ENCODE measurements at regions not wholly inside any gene's neighbourhood (a gene's known extent, or its start where the extent isn't known, plus 50 kb on each side); places are given as distances from the start of the nearest gene placed in this dataset.
A peak's percentile ranks its signal among the peaks of the same experiment; 100 is the strongest.

GRCh38 chr12:13870255-13870654, 111.1 kb downstream of the GRIN2B start:
- Mint-ChIP-seq H3K9me3 (no peaks in the 10 kb centered on the region), H3K4me3 (no peak overlapping the region), H3K36me3 (no peaks in the 10 kb centered on the region), H3K4me1 (no peaks in the 10 kb centered on the region), H3K27ac (no peak overlapping the region)
- DNase-seq (ENCODE audit: low spot score in 2 of 2) (no peak), ATAC-seq (no peak)

GRCh38 chr12:13864081-13864673, 117.2 kb downstream of the GRIN2B start:
- H3K36me3 Mint-ChIP-seq, result no peaks in the 10 kb centered on the region
- ATAC-seq (peak; percentile 54), DNase-seq (ENCODE audit: low spot score in 2 of 2) (peak; percentile 9 to 59)
- no peak overlapping the region for H3K4me3 Mint-ChIP-seq
- H3K27ac Mint-ChIP-seq, result no peak overlapping the region
- no peaks in the 10 kb centered on the region for H3K9me3 Mint-ChIP-seq
- H3K4me1 Mint-ChIP-seq, result no peaks in the 10 kb centered on the region

GRCh38 chr12:13857750-13858149, 123.7 kb downstream of the GRIN2B start:
- ATAC-seq, result no peak
- Mint-ChIP-seq H3K27ac (no peak overlapping the region), H3K4me3 (no peak overlapping the region), H3K4me1 (no peaks in the 10 kb centered on the region), H3K36me3 (no peaks in the 10 kb centered on the region), H3K9me3 (no peaks in the 10 kb centered on the region)
- no peak for DNase-seq (ENCODE audit: low spot score in 2 of 2)

GRCh38 chr12:13853471-13853870, 127.9 kb downstream of the GRIN2B start:
- DNase-seq (ENCODE audit: low spot score in 2 of 2), result no peak

GRCh38 chr12:13851828-13852227, 129.6 kb downstream of the GRIN2B start:
- Mint-ChIP-seq H3K36me3 (no peaks in the 10 kb centered on the region), H3K4me3 (no peak overlapping the region), H3K27ac (no peak overlapping the region), H3K9me3 (peaks cover 2% of the 10 kb centered on the region), H3K4me1 (no peaks in the 10 kb centered on the region)
- DNase-seq (ENCODE audit: low spot score in 2 of 2), result no peak
- no peak for ATAC-seq

More at GRCh38 chr12:13853471-13853870, 127.9 kb downstream of the GRIN2B start:
- no peaks in the 10 kb centered on the region for H3K36me3 Mint-ChIP-seq
- no peaks in the 10 kb centered on the region for H3K4me1 Mint-ChIP-seq
- no peak overlapping the region for H3K27ac Mint-ChIP-seq
- peaks cover 2% of the 10 kb centered on the region for H3K9me3 Mint-ChIP-seq
- no peak for ATAC-seq
- H3K4me3 Mint-ChIP-seq, result no peak overlapping the region

- H3K4me3 Mint-ChIP-seq, result no peak overlapping the region
- peaks cover 2% of the 10 kb centered on the region for H3K9me3 Mint-ChIP-seq
- DNase-seq (ENCODE audit: low spot score in 2 of 2) (no peak), ATAC-seq (peak; percentile 27)
- H3K27ac Mint-ChIP-seq, result no peak overlapping the region
- no peaks in the 10 kb centered on the region for H3K4me1 Mint-ChIP-seq
- H3K36me3 Mint-ChIP-seq, result no peaks in the 10 kb centered on the region
Measured at GRCh38 chr12:13849456-13849855, 131.9 kb downstream of the GRIN2B start.

- Mint-ChIP-seq H3K4me1 (no peaks in the 10 kb centered on the region), H3K4me3 (no peak overlapping the region), H3K9me3 (no peaks in the 10 kb centered on the region), H3K36me3 (no peaks in the 10 kb centered on the region), H3K27ac (no peak overlapping the region)
- ATAC-seq (no peak), DNase-seq (ENCODE audit: low spot score in 2 of 2) (no peak)
Measured at GRCh38 chr12:13843841-13844240, 137.6 kb downstream of the GRIN2B start.

GRCh38 chr12:13841358-13841757, 140.0 kb downstream of the GRIN2B start:
- no peaks in the 10 kb centered on the region for H3K4me1 Mint-ChIP-seq
- no peak for DNase-seq (ENCODE audit: low spot score in 2 of 2)
- H3K36me3 Mint-ChIP-seq, result no peaks in the 10 kb centered on the region
- no peak for ATAC-seq
- H3K4me3 Mint-ChIP-seq, result no peak overlapping the region
- no peaks in the 10 kb centered on the region for H3K9me3 Mint-ChIP-seq
- H3K27ac Mint-ChIP-seq, result no peak overlapping the region

- Mint-ChIP-seq H3K36me3 (no peaks in the 10 kb centered on the region), H3K9me3 (no peaks in the 10 kb centered on the region), H3K4me1 (no peaks in the 10 kb centered on the region), H3K27ac (no peak overlapping the region), H3K4me3 (no peak overlapping the region)
- DNase-seq (ENCODE audit: low spot score in 2 of 2) (no peak), ATAC-seq (no peak)
Measured at GRCh38 chr12:13839365-13840336, 141.8 kb downstream of the GRIN2B start.

- no peak for ATAC-seq
- Mint-ChIP-seq H3K9me3 (no peaks in the 10 kb centered on the region), H3K4me3 (no peak overlapping the region), H3K27ac (no peak overlapping the region), H3K4me1 (no peaks in the 10 kb centered on the region), H3K36me3 (no peaks in the 10 kb centered on the region)
- DNase-seq (ENCODE audit: low spot score in 2 of 2), result no peak
Measured at GRCh38 chr12:13836099-13836498, 145.3 kb downstream of the GRIN2B start.

GRCh38 chr12:13835652-13836051, 145.8 kb downstream of the GRIN2B start:
- H3K4me1 Mint-ChIP-seq, result no peaks in the 10 kb centered on the region
- no peak overlapping the region for H3K4me3 Mint-ChIP-seq
- DNase-seq (ENCODE audit: low spot score in 2 of 2), result no peak
- no peaks in the 10 kb centered on the region for H3K9me3 Mint-ChIP-seq
- no peak for ATAC-seq
- H3K27ac Mint-ChIP-seq, result no peak overlapping the region
- H3K36me3 Mint-ChIP-seq, result no peaks in the 10 kb centered on the region

GRCh38 chr12:13834241-13834640, 147.2 kb downstream of the GRIN2B start:
- H3K36me3 Mint-ChIP-seq, result no peaks in the 10 kb centered on the region
- ATAC-seq (no peak), DNase-seq (ENCODE audit: low spot score in 2 of 2) (no peak)
- H3K9me3 Mint-ChIP-seq, result no peaks in the 10 kb centered on the region
- no peak overlapping the region for H3K4me3 Mint-ChIP-seq
- H3K4me1 Mint-ChIP-seq, result no peaks in the 10 kb centered on the region
- H3K27ac Mint-ChIP-seq, result no peak overlapping the region

- ATAC-seq, result no peak
- Mint-ChIP-seq H3K9me3 (peaks cover 3% of the 10 kb centered on the region), H3K36me3 (no peaks in the 10 kb centered on the region), H3K27ac (no peak overlapping the region), H3K4me1 (no peaks in the 10 kb centered on the region), H3K4me3 (no peak overlapping the region)
- DNase-seq (ENCODE audit: low spot score in 2 of 2), result no peak
Measured at GRCh38 chr12:13817131-13817530, 164.3 kb downstream of the GRIN2B start.

- H3K36me3 Mint-ChIP-seq, result no peaks in the 10 kb centered on the region
- no peaks in the 10 kb centered on the region for H3K4me1 Mint-ChIP-seq
- DNase-seq (ENCODE audit: low spot score in 2 of 2), result no peak
- no peak for ATAC-seq
- peaks cover 3% of the 10 kb centered on the region for H3K9me3 Mint-ChIP-seq
- H3K4me3 Mint-ChIP-seq, result no peak overlapping the region
- H3K27ac Mint-ChIP-seq, result no peak overlapping the region
Measured at GRCh38 chr12:13816394-13816793, 165.0 kb downstream of the GRIN2B start.

- DNase-seq (ENCODE audit: low spot score in 2 of 2) (no peak), ATAC-seq (no peak)
- H3K36me3 Mint-ChIP-seq, result no peaks in the 10 kb centered on the region
- no peaks in the 10 kb centered on the region for H3K9me3 Mint-ChIP-seq
- no peak overlapping the region for H3K4me3 Mint-ChIP-seq
- H3K27ac Mint-ChIP-seq, result no peak overlapping the region
- no peaks in the 10 kb centered on the region for H3K4me1 Mint-ChIP-seq
Measured at GRCh38 chr12:13812168-13812567, 169.2 kb downstream of the GRIN2B start.

- no peaks in the 10 kb centered on the region for H3K4me1 Mint-ChIP-seq
- H3K27ac Mint-ChIP-seq, result no peak overlapping the region
- H3K4me3 Mint-ChIP-seq, result no peak overlapping the region
- no peaks in the 10 kb centered on the region for H3K9me3 Mint-ChIP-seq
- no peak for DNase-seq (ENCODE audit: low spot score in 2 of 2)
- no peaks in the 10 kb centered on the region for H3K36me3 Mint-ChIP-seq
- ATAC-seq, result no peak
Measured at GRCh38 chr12:13811061-13811460, 170.3 kb downstream of the GRIN2B start.
